ENCODE measurements at regions not wholly inside any gene's neighbourhood (a gene's known extent, or its start where the extent isn't known, plus 50 kb on each side); places are given as distances from the start of the nearest gene placed in this dataset.

DNA sequence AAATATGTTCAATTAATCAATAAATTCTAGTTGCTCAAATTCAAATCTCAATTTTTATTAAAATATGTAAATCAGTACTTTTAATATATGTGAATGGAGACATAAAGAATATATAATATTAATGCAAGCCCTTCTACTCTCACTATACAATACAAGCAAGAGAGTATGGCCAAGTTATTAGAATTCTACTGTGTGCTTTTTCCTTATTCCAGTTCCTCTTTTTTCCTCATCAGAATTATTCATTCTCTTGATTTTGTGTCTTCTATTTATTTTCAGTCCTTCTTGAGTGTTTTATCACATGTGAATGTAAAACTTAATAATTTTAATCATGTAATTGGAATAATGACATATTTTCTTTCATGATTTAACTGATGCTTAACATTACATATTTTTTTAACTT lies 276.8 kb downstream of the PCDH20 start:
- no peak overlapping the region for H3K4me3 ChIP-seq (ENCODE audit: low read depth, low read length)
- CTCF ChIA-PET = no interaction called here
- TF ChIP-seq, protein P1, sequence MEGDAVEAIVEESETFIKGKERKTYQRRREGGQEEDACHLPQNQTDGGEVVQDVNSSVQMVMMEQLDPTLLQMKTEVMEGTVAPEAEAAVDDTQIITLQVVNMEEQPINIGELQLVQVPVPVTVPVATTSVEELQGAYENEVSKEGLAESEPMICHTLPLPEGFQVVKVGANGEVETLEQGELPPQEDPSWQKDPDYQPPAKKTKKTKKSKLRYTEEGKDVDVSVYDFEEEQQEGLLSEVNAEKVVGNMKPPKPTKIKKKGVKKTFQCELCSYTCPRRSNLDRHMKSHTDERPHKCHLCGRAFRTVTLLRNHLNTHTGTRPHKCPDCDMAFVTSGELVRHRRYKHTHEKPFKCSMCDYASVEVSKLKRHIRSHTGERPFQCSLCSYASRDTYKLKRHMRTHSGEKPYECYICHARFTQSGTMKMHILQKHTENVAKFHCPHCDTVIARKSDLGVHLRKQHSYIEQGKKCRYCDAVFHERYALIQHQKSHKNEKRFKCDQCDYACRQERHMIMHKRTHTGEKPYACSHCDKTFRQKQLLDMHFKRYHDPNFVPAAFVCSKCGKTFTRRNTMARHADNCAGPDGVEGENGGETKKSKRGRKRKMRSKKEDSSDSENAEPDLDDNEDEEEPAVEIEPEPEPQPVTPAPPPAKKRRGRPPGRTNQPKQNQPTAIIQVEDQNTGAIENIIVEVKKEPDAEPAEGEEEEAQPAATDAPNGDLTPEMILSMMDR (IDR thresholded peaks at IDR 0.05; ENCODE audit: insufficient read depth, low read length, missing control alignments) = no peak
- DNase-seq (ENCODE audit: low read depth, low spot score) = no peak
- POLR2A ChIA-PET = no interaction called here

DNA sequence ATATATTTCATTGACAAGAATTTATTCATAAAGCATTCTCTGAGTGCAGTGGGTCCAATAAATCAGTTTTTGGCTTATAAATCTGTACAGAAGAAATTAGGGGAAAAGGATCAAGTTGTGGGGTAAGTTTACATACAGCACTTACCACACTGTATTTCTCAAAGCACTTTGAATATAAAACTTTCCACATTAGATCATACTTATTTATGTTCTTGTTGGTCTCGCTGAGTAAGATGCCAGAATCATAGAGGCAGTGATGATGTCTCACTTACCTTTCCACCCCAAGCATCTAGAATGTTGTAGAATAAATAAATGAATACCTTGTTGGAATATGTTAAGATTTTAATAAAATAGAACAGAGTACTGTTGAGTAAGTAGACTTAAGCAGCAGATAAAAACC lies 279.1 kb downstream of the PCDH20 start:
- POLR2A ChIA-PET = no interaction called here

DNA sequence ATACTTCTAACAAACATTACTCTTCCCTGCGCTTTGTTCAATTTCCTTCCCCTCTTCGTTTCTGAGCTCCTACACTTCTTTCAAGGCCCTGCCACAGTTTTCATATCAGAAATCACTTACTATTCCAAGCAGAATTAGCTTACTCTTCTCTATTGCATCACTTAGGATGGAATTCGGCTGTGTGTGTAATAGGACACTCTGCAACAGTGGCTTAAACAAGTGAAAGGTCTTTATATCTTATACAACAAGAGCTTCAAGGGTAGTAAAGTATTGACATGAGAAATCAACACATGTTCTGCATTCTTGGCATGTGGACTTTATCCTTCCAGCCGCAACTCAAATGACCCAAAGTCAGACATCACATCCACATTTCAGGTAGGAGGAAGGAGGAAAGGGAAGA lies 279.6 kb downstream of the PCDH20 start:
- CTCF ChIA-PET = no interaction called here
- POLR2A ChIA-PET = no interaction called here
- H3K4me3 ChIP-seq (ENCODE audit: low read depth, low read length) = no peak overlapping the region
- TF ChIP-seq, protein P1 (IDR thresholded peaks at IDR 0.05; ENCODE audit: insufficient read depth, low read length, missing control alignments) = no peak
- no peak for DNase-seq (ENCODE audit: low read depth, low spot score)

More for the DNA sequence above, 279.1 kb downstream of the PCDH20 start:
- no peak for DNase-seq (ENCODE audit: low read depth, low spot score)
- CTCF ChIA-PET = no interaction called here
- no peak overlapping the region for H3K4me3 ChIP-seq (ENCODE audit: low read depth, low read length)
- TF ChIP-seq, protein P1 (IDR thresholded peaks at IDR 0.05; ENCODE audit: insufficient read depth, low read length, missing control alignments) = no peak

- POLR2A ChIA-PET = no interaction called here
- CTCF ChIA-PET = no interaction called here
- H3K4me3 ChIP-seq (ENCODE audit: low read depth, low read length) = no peak overlapping the region
- TF ChIP-seq, protein P1 (IDR thresholded peaks at IDR 0.05; ENCODE audit: insufficient read depth, low read length, missing control alignments) = no peak
- DNase-seq (ENCODE audit: low read depth, low spot score) = no peak
Observed at GRCh38 chr13:61135583-61135982, 280.1 kb downstream of the PCDH20 start.

- ChIA-PET CTCF (no interaction called here), POLR2A (no interaction called here)
- TF ChIP-seq, protein P1 (IDR thresholded peaks at IDR 0.05; ENCODE audit: insufficient read depth, low read length, missing control alignments) = no peak
- no peak overlapping the region for H3K4me3 ChIP-seq (ENCODE audit: low read depth, low read length)
- DNase-seq (ENCODE audit: low read depth, low spot score) = no peak
Observed at GRCh38 chr13:61128850-61129645, 286.6 kb downstream of the PCDH20 start.

- ChIA-PET CTCF (no interaction called here), POLR2A (no interaction called here)
Observed at GRCh38 chr13:61123538-61124289, 291.9 kb downstream of the PCDH20 start.

More at GRCh38 chr13:61123538-61124289, 291.9 kb downstream of the PCDH20 start:
- no peak overlapping the region for H3K4me3 ChIP-seq (ENCODE audit: low read depth, low read length)
- no peak for DNase-seq (ENCODE audit: low read depth, low spot score)
- TF ChIP-seq, protein P1 (IDR thresholded peaks at IDR 0.05; ENCODE audit: insufficient read depth, low read length, missing control alignments) = no peak

Measured in AG04449 (cell line).